Stimulated activated CD8-positive, alpha-beta memory T cell treated with anti-CD3 and anti-CD28 coated beads, Interleukin-15, amount 100 ng/mL, for 4 hours (primary cell): ENCODE measurements at regions not wholly inside any gene's neighbourhood (a gene's known extent, or its start where the extent isn't known, plus 50 kb on each side); places are given as distances from the start of the nearest gene placed in this dataset.
"Not testable (repeated sequence)": the region's sequence is repeated elsewhere in the genome, so short reads cannot be mapped to it uniquely, and the experiment has no call there.

Experiments
- DNase-seq, 2 donors: peaks; one replicate each; pipeline ENCODE4 v3.0.0-alpha.2; 2020; ENCODE audit warnings: low read depth in 2 of 2

- no peak for DNase-seq
Observed at GRCh38 chr13:76349700-76350099, 536.5 kb downstream of the KCTD12 start.

- DNase-seq: no peak
Observed at GRCh38 chr13:76339649-76340048, 546.6 kb downstream of the KCTD12 start.

GRCh38 chr13:76338003-76338402, 548.2 kb downstream of the KCTD12 start:
- no peak for DNase-seq

- DNase-seq: no peak
Observed at GRCh38 chr13:76336889-76337844, 549.0 kb downstream of the KCTD12 start.

- no peak for DNase-seq
Observed at GRCh38 chr13:76335463-76335862, 550.7 kb downstream of the KCTD12 start.

- no peak for DNase-seq
Observed at GRCh38 chr13:76331943-76332712, 554.1 kb downstream of the KCTD12 start.

- no peak for DNase-seq
Observed at GRCh38 chr13:76330761-76331160, 555.4 kb downstream of the KCTD12 start.

GRCh38 chr13:76329866-76330580, 556.2 kb downstream of the KCTD12 start:
- no peak for DNase-seq

GRCh38 chr13:76329004-76329403, 557.2 kb downstream of the KCTD12 start:
- no peak for DNase-seq

- no peak for DNase-seq
Observed at GRCh38 chr13:76326343-76326742, 559.9 kb downstream of the KCTD12 start.

- DNase-seq: no peak
Observed at GRCh38 chr13:76319921-76320320, 566.3 kb downstream of the KCTD12 start.

GRCh38 chr13:76316998-76317527, 569.1 kb downstream of the KCTD12 start:
- no peak for DNase-seq

- DNase-seq: no peak
Observed at GRCh38 chr13:76314495-76314894, 571.7 kb downstream of the KCTD12 start.

GRCh38 chr13:76307142-76307541, 579.1 kb downstream of the KCTD12 start:
- no peak for DNase-seq

- no peak for DNase-seq
Observed at GRCh38 chr13:76300688-76301087, 585.5 kb downstream of the KCTD12 start.

- no peak for DNase-seq
Observed at GRCh38 chr13:76297331-76297730, 588.9 kb downstream of the KCTD12 start.

GRCh38 chr13:76296751-76297150, 589.5 kb downstream of the KCTD12 start:
- DNase-seq: no peak

GRCh38 chr13:76295020-76295419, 591.2 kb downstream of the KCTD12 start:
- not testable (repeated sequence) for DNase-seq

- no peak for DNase-seq
Observed at GRCh38 chr13:76293751-76294150, 592.5 kb downstream of the KCTD12 start.

- DNase-seq: no peak
Observed at GRCh38 chr13:76293346-76293745, 592.9 kb downstream of the KCTD12 start.

GRCh38 chr13:76292726-76293125, 593.5 kb downstream of the KCTD12 start:
- no peak for DNase-seq

- no peak for DNase-seq
Observed at GRCh38 chr13:76292031-76292430, 594.2 kb downstream of the KCTD12 start.
